A673 (cell line): ENCODE measurements at regions not wholly inside any gene's neighbourhood (a gene's known extent, or its start where the extent isn't known, plus 50 kb on each side); places are given as distances from the start of the nearest gene placed in this dataset.

Source experiments
- CTCF ChIP-seq: fragments of 300-800, 200-600 bp; sonication (generic); conservative IDR thresholded peaks from 2 replicates; pipeline ENCODE4 v1.5.1; 2017; ENCODE audit warnings: low read depth, mild to moderate bottlenecking, antibody characterized with exemption, low read length, moderate library complexity, mixed read lengths
- EZH2 ChIP-seq: fragments of 200-600 bp; sonication (generic); IDR thresholded peaks from 2 replicates; pipeline ENCODE4 v1.6.1; 2017; ENCODE audit warnings: borderline replicate concordance, low read depth, mild to moderate bottlenecking, mixed read lengths, antibody characterized with exemption, low read length; ENCODE audit not compliant: poor library complexity, severe bottlenecking

GRCh38 chr1:5405263-5405662, 587.0 kb downstream of the NPHP4 start:
- TF ChIP-seq CTCF = no peak
- no peak for TF ChIP-seq EZH2
